HUES6 (cell line): ENCODE measurements at regions not wholly inside any gene's neighbourhood (a gene's known extent, or its start where the extent isn't known, plus 50 kb on each side); places are given as distances from the start of the nearest gene placed in this dataset.
A peak's percentile ranks its signal among the peaks of the same experiment; 100 is the strongest.

ENCODE experiments used
- H3K27ac ChIP-seq: 2 replicates; pipeline ENCODE4 v1.7.0; 2013; ENCODE audit warnings: low read depth, mild to moderate bottlenecking, low read length, inconsistent platforms
- H3K27me3 ChIP-seq: 2 replicates; pipeline ENCODE4 v1.6.1; 2013; ENCODE audit warnings: low read length; ENCODE audit not compliant: control insufficient read depth, insufficient read depth
- H3K36me3 ChIP-seq: 2 replicates; pipeline ENCODE4 v1.6.1; 2013; ENCODE audit warnings: low read length; ENCODE audit not compliant: control insufficient read depth, insufficient read depth
- H3K4me1 ChIP-seq: 2 replicates; pipeline ENCODE4 v1.6.1; 2013; ENCODE audit warnings: low read length; ENCODE audit not compliant: control insufficient read depth, insufficient read depth
- H3K4me3 ChIP-seq: 2 replicates; pipeline ENCODE4 v1.5.1; 2013; ENCODE audit warnings: low read depth, low read length
- H3K9ac ChIP-seq: one replicate; pipeline ENCODE4 v1.6.1; 2013; ENCODE audit warnings: mild to moderate bottlenecking, low read length
- H3K9me3 ChIP-seq: 2 replicates; pipeline ENCODE4 v1.6.1; 2013; ENCODE audit warnings: low read depth, low read length; ENCODE audit not compliant: control insufficient read depth, insufficient read depth

DNA sequence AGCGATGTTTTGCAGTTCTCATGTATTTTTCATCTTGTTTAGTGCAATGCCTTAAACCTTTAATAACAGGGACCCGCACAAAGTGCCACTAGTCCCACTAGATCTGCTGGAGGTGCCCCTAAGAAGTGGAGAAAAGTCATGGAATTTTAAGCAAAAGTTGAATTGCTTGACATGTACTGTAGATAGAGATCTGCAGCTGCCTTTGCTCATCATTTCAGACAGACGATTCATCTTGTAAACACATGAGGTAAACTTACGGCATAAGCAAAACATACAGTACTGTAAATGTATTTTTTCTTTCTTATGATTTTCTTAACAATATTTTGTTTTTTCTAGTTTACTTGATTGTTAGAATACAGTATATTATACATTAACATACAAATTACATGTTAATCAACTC is 295.6 kb downstream of the CASP12 start:
- H3K4me1 ChIP-seq: no peaks in the 10 kb centered on the region

GRCh38 chr11:104594228-104594958 is 303.9 kb downstream of the CASP12 start:
- H3K4me1 ChIP-seq: no peaks in the 10 kb centered on the region
- H3K27ac ChIP-seq: no peak overlapping the region
- no peaks in the 10 kb centered on the region for H3K36me3 ChIP-seq
- H3K9ac ChIP-seq: no peak overlapping the region
- no peaks in the 10 kb centered on the region for H3K27me3 ChIP-seq
- H3K4me3 ChIP-seq: no peak overlapping the region
- no peaks in the 10 kb centered on the region for H3K9me3 ChIP-seq

More for the DNA sequence above, 295.6 kb downstream of the CASP12 start:
- no peak overlapping the region for H3K27ac ChIP-seq
- H3K9me3 ChIP-seq: 0 out of 2 replicates have a peak, but pooled peaks cover 13% of the 10 kb centered on the region
- H3K4me3 ChIP-seq: no peak overlapping the region
- H3K27me3 ChIP-seq: no peaks in the 10 kb centered on the region
- no peaks in the 10 kb centered on the region for H3K36me3 ChIP-seq
- no peak overlapping the region for H3K9ac ChIP-seq

DNA sequence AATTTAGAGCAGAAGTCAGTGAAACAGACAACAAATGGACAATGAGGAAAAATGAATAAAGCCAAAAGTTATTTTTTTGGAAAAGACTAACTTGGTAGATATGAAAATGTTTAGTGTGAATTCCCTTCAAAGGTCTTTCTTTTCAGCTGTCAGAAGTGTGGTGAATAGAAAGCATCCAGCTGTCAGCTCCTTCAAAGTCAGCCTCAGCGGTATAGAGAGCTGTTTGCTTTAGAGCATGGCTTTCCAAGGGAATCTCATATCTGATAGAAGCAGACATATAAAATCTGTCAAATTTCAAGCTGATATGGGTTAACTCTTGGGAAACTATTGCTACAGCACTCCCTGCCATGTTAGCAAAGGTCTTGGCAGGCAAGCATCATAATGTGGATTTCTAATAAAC is 309.3 kb downstream of the CASP12 start:
- Histone ChIP-seq H3K9ac (no peak overlapping the region), H3K9me3 (no peaks in the 10 kb centered on the region), H3K4me1 (peaks cover 1% of the 10 kb centered on the region; the same call in 1 of the 2 replicates), H3K27me3 (no peaks in the 10 kb centered on the region), H3K27ac (no peak overlapping the region), H3K36me3 (no peaks in the 10 kb centered on the region), H3K4me3 (no peak overlapping the region)

DNA sequence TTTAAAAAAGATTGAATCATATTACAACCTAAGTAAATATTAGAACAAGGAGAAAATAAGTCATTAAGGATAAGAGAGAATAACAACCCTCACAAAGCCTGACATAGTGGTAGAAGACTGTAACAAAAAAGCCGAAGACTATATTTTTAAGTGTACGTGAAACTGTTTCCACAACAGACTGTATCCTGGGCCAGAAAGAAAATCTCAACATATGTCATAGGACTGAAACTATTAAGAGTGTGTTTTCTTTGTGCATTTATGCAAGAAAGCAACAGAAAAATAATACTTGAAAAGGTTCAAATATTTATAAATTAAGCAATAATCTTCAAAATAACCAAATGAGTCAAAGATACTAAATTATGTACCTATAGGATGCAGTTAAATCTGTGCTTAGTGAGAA is 309.8 kb downstream of the CASP12 start:
- H3K36me3 ChIP-seq: no peaks in the 10 kb centered on the region

GRCh38 chr11:104584823-104585222 is 313.4 kb downstream of the CASP12 start:
- no peaks in the 10 kb centered on the region for H3K36me3 ChIP-seq
- peaks cover 21% of the 10 kb centered on the region for H3K4me1 ChIP-seq
- H3K27ac ChIP-seq: no peak overlapping the region
- no peak overlapping the region for H3K9ac ChIP-seq
- no peak overlapping the region for H3K4me3 ChIP-seq
- no peaks in the 10 kb centered on the region for H3K9me3 ChIP-seq
- H3K27me3 ChIP-seq: no peaks in the 10 kb centered on the region

More for the DNA sequence above, 309.8 kb downstream of the CASP12 start:
- H3K27me3 ChIP-seq: no peaks in the 10 kb centered on the region
- peaks cover 3% of the 10 kb centered on the region; the same call in 1 of the 2 replicates for H3K4me1 ChIP-seq
- H3K9ac ChIP-seq: no peak overlapping the region
- H3K9me3 ChIP-seq: no peaks in the 10 kb centered on the region
- H3K27ac ChIP-seq: no peak overlapping the region
- H3K4me3 ChIP-seq: no peak overlapping the region

DNA sequence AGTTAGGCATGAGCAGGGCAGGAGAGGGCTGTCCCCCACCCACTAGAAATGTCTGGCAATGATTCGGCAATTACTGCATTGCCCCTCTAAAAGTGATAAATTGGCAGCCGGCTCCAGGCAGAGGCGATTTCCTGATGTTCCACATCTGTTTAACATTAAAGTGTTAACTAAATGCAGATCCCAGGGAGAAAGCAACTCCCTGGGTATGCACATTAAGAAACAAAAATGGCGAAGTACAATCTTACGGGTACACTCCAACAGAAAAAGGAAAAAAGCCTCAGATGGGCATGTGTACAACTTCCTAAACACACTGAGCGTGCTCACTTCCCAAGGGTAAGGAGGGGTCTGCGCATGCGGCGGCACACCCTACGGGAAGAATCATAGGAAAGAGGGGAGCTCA is 314.4 kb downstream of the CASP12 start:
- no peak overlapping the region for H3K27ac ChIP-seq
- H3K9me3 ChIP-seq: no peaks in the 10 kb centered on the region
- no peak overlapping the region for H3K9ac ChIP-seq
- no peak overlapping the region for H3K4me3 ChIP-seq
- no peaks in the 10 kb centered on the region for H3K36me3 ChIP-seq
- H3K4me1 ChIP-seq: peaks cover 22% of the 10 kb centered on the region
- H3K27me3 ChIP-seq: no peaks in the 10 kb centered on the region

GRCh38 chr11:104582431-104582830 is 315.8 kb downstream of the CASP12 start:
- Histone ChIP-seq H3K27ac (no peak overlapping the region), H3K36me3 (no peaks in the 10 kb centered on the region), H3K9ac (no peak overlapping the region), H3K27me3 (no peaks in the 10 kb centered on the region), H3K9me3 (peaks cover 5% of the 10 kb centered on the region; the same call in 1 of the 2 replicates), H3K4me3 (no peak overlapping the region), H3K4me1 (peaks cover 22% of the 10 kb centered on the region)

- no peak overlapping the region for H3K9ac ChIP-seq
- peaks cover 5% of the 10 kb centered on the region; the same call in 1 of the 2 replicates for H3K9me3 ChIP-seq
- peaks cover 22% of the 10 kb centered on the region for H3K4me1 ChIP-seq
- no peaks in the 10 kb centered on the region for H3K36me3 ChIP-seq
- H3K27me3 ChIP-seq: no peaks in the 10 kb centered on the region
- peak overlapping the region; percentile 69 for H3K27ac ChIP-seq
- no peak overlapping the region for H3K4me3 ChIP-seq
Measured at GRCh38 chr11:104581246-104581980, 316.8 kb downstream of the CASP12 start.

- Histone ChIP-seq H3K4me3 (no peak overlapping the region), H3K9me3 (peaks cover 15% of the 10 kb centered on the region), H3K4me1 (no peaks in the 10 kb centered on the region), H3K36me3 (no peaks in the 10 kb centered on the region), H3K27me3 (no peaks in the 10 kb centered on the region), H3K27ac (no peak overlapping the region), H3K9ac (no peak overlapping the region)
Measured at GRCh38 chr11:104573441-104573990, 324.7 kb downstream of the CASP12 start.

- Histone ChIP-seq H3K4me1 (no peaks in the 10 kb centered on the region), H3K36me3 (no peaks in the 10 kb centered on the region), H3K27ac (no peak overlapping the region), H3K9me3 (peaks cover 10% of the 10 kb centered on the region), H3K9ac (no peak overlapping the region), H3K4me3 (no peak overlapping the region), H3K27me3 (no peaks in the 10 kb centered on the region)
Measured at GRCh38 chr11:104572279-104572678, 326.0 kb downstream of the CASP12 start.
